ENCODE measurements at regions not wholly inside any gene's neighbourhood (a gene's known extent, or its start where the extent isn't known, plus 50 kb on each side); places are given as distances from the start of the nearest gene placed in this dataset.

- TF ChIP-seq CTCF (IDR thresholded peaks at IDR 0.05) (no peak), POLR2A (IDR thresholded peaks at IDR 0.05) (no peak), POLR2AphosphoS5 (IDR thresholded peaks at IDR 0.05; ENCODE audit: insufficient read depth in 1 of 2, low read depth in 1 of 2) (no peak)
Observed at GRCh38 chr1:232579958-232580941, 49.7 kb downstream of the SIPA1L2 start.

Measured in vagina (tissue), 2 donors.